ENCODE measurements at regions not wholly inside any gene's neighbourhood (a gene's known extent, or its start where the extent isn't known, plus 50 kb on each side); places are given as distances from the start of the nearest gene placed in this dataset.

GRCh38 chr9:129267141-129267540 lies 89.1 kb upstream of the IER5L start:
- DNase-seq (ENCODE audit: low spot score): no peak
- TF ChIP-seq, protein P1, sequence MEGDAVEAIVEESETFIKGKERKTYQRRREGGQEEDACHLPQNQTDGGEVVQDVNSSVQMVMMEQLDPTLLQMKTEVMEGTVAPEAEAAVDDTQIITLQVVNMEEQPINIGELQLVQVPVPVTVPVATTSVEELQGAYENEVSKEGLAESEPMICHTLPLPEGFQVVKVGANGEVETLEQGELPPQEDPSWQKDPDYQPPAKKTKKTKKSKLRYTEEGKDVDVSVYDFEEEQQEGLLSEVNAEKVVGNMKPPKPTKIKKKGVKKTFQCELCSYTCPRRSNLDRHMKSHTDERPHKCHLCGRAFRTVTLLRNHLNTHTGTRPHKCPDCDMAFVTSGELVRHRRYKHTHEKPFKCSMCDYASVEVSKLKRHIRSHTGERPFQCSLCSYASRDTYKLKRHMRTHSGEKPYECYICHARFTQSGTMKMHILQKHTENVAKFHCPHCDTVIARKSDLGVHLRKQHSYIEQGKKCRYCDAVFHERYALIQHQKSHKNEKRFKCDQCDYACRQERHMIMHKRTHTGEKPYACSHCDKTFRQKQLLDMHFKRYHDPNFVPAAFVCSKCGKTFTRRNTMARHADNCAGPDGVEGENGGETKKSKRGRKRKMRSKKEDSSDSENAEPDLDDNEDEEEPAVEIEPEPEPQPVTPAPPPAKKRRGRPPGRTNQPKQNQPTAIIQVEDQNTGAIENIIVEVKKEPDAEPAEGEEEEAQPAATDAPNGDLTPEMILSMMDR (IDR thresholded peaks at IDR 0.05; ENCODE audit: low read depth, low read length, missing input control): no peak
- no peak overlapping the region for H3K4me3 ChIP-seq (ENCODE audit: low read depth in 1 of 3, low read length in 3 of 3)
- H3K9me3 ChIP-seq (ENCODE audit: control insufficient read depth in 4 of 4, low read length in 3 of 4): no peaks in the 10 kb centered on the region
- H3K27me3 ChIP-seq (ENCODE audit: control insufficient read depth in 4 of 4, insufficient read depth in 4 of 4, low read length in 3 of 4): no peaks in the 10 kb centered on the region
- no peaks in the 10 kb centered on the region for H3K36me3 ChIP-seq (ENCODE audit: control insufficient read depth in 4 of 4, insufficient read depth in 3 of 4, low read depth in 1 of 4, low read length in 3 of 4)
- WGBS: 89% methylated on average over 10 of the region's 10 CpGs
- H3K4me1 ChIP-seq (ENCODE audit: control insufficient read depth in 4 of 4, insufficient read depth in 4 of 4, low read length in 3 of 4): no peaks in the 10 kb centered on the region
- no peak overlapping the region for H3K9ac ChIP-seq (ENCODE audit: low read depth in 1 of 2, low read length in 2 of 2)
- no peak overlapping the region for H3K27ac ChIP-seq (ENCODE audit: low read depth in 1 of 2, low read length in 2 of 2)

DNA sequence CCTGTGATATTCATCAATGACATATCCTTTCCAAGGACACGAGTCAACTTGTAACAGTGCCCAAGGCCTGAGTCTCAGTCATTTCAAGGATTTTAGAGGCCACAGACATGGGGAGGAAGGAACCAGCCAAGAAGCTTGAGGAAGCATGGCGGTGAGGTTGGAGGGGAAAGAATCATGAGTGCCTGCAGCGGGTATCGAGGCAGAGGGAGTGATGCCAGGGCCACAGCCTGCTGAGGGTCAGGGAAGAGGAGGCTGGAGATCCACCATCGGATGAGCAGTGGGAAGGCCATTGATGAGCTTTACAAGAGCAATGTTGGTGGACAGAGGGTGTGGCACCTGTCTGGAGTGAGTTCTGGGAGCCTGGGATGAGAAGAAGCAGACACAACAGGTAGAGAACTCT lies 88.5 kb upstream of the IER5L start:
- Histone ChIP-seq H3K36me3 (ENCODE audit: control insufficient read depth in 4 of 4, insufficient read depth in 3 of 4, low read depth in 1 of 4, low read length in 3 of 4) (no peaks in the 10 kb centered on the region), H3K9ac (ENCODE audit: low read depth in 1 of 2, low read length in 2 of 2) (no peak overlapping the region), H3K4me1 (ENCODE audit: control insufficient read depth in 4 of 4, insufficient read depth in 4 of 4, low read length in 3 of 4) (no peaks in the 10 kb centered on the region), H3K27me3 (ENCODE audit: control insufficient read depth in 4 of 4, insufficient read depth in 4 of 4, low read length in 3 of 4) (no peaks in the 10 kb centered on the region), H3K27ac (ENCODE audit: low read depth in 1 of 2, low read length in 2 of 2) (no peak overlapping the region), H3K4me3 (ENCODE audit: low read depth in 1 of 3, low read length in 3 of 3) (no peak overlapping the region), H3K9me3 (ENCODE audit: control insufficient read depth in 4 of 4, low read length in 3 of 4) (no peaks in the 10 kb centered on the region)
- DNase-seq (ENCODE audit: low spot score): no peak
- 84% methylated on average over 5 of the region's 5 CpGs for WGBS
- TF ChIP-seq MAX (IDR thresholded peaks at IDR 0.05): no peak
- TF ChIP-seq FOXA2 (IDR thresholded peaks at IDR 0.05): no peak
- TF ChIP-seq TAF1 (conservative IDR thresholded peaks at IDR 0.05): no peak
- TF ChIP-seq RAD21 (IDR thresholded peaks at IDR 0.05): no peak
- TF ChIP-seq ATF3 (IDR thresholded peaks at IDR 0.05): no peak
- TF ChIP-seq FOXA1 (IDR thresholded peaks at IDR 0.05): no peak

- no peak for DNase-seq (ENCODE audit: low spot score)
- H3K36me3 ChIP-seq (ENCODE audit: control insufficient read depth in 4 of 4, insufficient read depth in 3 of 4, low read depth in 1 of 4, low read length in 3 of 4): no peaks in the 10 kb centered on the region
- TF ChIP-seq ATF3 (IDR thresholded peaks at IDR 0.05) (no peak), JUND (IDR thresholded peaks at IDR 0.05) (no peak), YY1 (IDR thresholded peaks at IDR 0.05) (no peak), NR2F2 (IDR thresholded peaks at IDR 0.05) (no peak), RXRA (IDR thresholded peaks at IDR 0.05) (no peak), TAF1 (conservative IDR thresholded peaks at IDR 0.05) (no peak), EGR1 (IDR thresholded peaks at IDR 0.05; ENCODE audit: low read depth in 2 of 2) (no peak), GABPA (IDR thresholded peaks at IDR 0.05 in 1 of 2, conservative IDR thresholded peaks at IDR 0.05 in 1 of 2) (no peak), RAD21 (IDR thresholded peaks at IDR 0.05) (no peak), HNF4A (conservative IDR thresholded peaks at IDR 0.05) (no peak), REST (IDR thresholded peaks at IDR 0.05) (no peak), SP1 (IDR thresholded peaks at IDR 0.05) (no peak), MAX (IDR thresholded peaks at IDR 0.05) (no peak), FOXA2 (IDR thresholded peaks at IDR 0.05) (no peak)
- TF ChIP-seq, protein P2, sequence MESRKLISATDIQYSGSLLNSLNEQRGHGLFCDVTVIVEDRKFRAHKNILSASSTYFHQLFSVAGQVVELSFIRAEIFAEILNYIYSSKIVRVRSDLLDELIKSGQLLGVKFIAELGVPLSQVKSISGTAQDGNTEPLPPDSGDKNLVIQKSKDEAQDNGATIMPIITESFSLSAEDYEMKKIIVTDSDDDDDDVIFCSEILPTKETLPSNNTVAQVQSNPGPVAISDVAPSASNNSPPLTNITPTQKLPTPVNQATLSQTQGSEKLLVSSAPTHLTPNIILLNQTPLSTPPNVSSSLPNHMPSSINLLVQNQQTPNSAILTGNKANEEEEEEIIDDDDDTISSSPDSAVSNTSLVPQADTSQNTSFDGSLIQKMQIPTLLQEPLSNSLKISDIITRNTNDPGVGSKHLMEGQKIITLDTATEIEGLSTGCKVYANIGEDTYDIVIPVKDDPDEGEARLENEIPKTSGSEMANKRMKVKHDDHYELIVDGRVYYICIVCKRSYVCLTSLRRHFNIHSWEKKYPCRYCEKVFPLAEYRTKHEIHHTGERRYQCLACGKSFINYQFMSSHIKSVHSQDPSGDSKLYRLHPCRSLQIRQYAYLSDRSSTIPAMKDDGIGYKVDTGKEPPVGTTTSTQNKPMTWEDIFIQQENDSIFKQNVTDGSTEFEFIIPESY (IDR thresholded peaks at IDR 0.05): no peak
- no peaks in the 10 kb centered on the region for H3K27me3 ChIP-seq (ENCODE audit: control insufficient read depth in 4 of 4, insufficient read depth in 4 of 4, low read length in 3 of 4)
- H3K27ac ChIP-seq (ENCODE audit: low read depth in 1 of 2, low read length in 2 of 2): no peak overlapping the region
- H3K9me3 ChIP-seq (ENCODE audit: control insufficient read depth in 4 of 4, low read length in 3 of 4): no peaks in the 10 kb centered on the region
- 87% methylated on average over 5 of the region's 5 CpGs for WGBS
- no peak overlapping the region for H3K9ac ChIP-seq (ENCODE audit: low read depth in 1 of 2, low read length in 2 of 2)
- no peaks in the 10 kb centered on the region for H3K4me1 ChIP-seq (ENCODE audit: control insufficient read depth in 4 of 4, insufficient read depth in 4 of 4, low read length in 3 of 4)
- no peak overlapping the region for H3K4me3 ChIP-seq (ENCODE audit: low read depth in 1 of 3, low read length in 3 of 3)
These were observed 86.3 kb upstream of the IER5L start for GRCh38 chr9:129264388-129264787.
